ENCODE measurements at regions not wholly inside any gene's neighbourhood (a gene's known extent, or its start where the extent isn't known, plus 50 kb on each side); places are given as distances from the start of the nearest gene placed in this dataset.

DNA sequence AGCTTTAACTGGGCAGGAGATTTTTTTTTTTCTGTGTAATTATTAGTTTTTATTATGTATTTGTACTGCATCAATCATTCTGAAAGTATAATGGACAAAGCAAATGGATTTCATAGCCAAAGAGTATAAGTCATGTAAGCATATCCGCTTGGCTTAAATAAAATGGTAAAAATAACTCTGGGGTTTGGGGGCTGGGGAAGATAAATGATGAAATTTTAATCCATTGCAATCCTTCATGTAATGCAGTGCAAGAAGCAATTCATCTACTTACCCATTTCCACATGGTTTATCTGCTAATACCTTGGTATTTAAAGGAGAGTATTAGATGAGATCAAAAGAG, 781.4 kb downstream of the QKI start:
- DNase-seq, result no peak

DNA sequence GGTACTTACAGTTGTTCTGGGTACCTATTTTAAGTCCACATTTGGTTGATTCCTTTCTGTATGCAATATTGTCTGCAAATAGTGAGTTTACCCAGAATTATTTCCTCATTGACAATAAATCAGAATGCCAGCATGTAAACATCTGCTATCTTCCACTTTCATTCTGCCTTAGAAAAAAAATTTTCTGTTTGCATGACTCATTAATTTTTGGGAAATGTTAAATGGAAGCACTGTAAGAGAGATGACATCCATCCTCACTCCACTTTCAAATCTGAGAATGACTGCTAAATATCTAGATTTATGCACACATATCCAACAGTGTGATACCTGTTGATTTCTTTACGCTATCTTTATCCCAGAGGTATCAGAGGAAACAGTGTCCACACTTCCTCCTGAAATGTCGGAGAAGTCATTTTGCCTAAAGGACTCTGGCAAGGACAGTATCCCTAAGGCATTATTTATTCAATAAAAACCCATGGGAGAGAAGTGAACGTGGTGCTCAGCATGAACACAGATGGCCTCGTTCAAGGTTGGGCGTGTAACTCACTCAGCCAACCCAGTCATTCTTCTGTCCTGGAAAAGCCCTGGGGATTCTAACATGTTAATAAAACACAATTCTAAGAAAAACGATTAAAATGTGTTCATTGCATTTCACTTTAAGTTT, 780.9 kb downstream of the QKI start:
- DNase-seq, result no peak

DNA sequence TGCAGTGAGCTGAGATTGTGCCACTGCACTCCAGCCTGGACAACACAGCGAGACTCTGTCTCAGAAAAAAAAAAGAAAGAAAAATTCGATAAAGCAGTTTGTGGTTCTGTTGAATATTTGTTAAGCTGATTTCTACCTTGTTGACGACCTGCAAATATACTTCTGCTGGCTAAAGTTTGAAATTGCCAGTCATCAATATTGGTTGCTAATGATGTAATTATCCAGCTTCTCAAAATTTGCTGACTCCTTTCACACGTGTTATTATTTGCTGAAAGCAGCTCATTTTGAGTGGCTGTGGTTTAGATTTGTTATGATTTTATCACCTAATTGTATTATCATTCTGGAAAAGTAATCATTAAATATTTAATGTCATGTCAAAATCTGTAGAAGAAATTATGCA, 774.3 kb downstream of the QKI start:
- no peak for DNase-seq

DNA sequence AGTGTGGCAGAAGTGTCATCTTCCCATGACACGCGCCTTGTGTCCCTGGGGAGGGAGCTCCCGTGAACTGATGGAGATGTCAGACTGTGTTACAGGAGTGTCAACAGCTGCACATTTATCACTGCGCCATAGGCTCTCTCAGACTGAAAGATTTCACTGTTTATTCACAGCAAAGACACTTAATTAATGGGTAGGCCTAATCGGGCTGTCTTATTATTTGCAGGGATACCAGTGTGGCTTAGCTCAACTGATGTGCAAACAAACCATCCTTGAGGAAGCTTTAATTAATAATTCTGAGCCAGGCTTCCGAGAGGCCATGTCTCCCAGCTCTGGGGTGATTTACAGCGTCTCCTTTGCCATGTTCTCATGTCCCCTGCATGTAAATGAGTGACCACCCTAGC, 771.0 kb downstream of the QKI start:
- no peak for DNase-seq

DNA sequence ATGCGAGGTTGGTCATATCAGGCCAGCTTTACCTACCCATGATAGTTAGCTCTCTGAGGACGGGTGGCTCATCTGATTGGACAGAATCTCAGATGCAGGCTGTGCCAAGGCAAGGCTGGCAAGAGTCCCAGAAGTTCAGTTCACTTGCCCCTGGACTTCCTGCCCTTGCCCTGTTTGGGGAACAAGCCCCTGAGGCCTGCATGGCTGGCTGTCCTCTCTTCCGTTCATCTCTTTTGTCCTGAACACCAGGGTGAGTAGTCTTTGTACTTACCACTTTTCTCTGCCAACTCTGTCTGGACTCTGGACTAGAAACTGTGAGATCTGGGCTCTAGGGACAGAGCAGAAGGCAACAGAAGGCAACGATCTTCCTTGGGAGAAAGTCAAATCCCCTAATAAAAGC, 769.9 kb downstream of the QKI start:
- DNase-seq, result no peak

DNA sequence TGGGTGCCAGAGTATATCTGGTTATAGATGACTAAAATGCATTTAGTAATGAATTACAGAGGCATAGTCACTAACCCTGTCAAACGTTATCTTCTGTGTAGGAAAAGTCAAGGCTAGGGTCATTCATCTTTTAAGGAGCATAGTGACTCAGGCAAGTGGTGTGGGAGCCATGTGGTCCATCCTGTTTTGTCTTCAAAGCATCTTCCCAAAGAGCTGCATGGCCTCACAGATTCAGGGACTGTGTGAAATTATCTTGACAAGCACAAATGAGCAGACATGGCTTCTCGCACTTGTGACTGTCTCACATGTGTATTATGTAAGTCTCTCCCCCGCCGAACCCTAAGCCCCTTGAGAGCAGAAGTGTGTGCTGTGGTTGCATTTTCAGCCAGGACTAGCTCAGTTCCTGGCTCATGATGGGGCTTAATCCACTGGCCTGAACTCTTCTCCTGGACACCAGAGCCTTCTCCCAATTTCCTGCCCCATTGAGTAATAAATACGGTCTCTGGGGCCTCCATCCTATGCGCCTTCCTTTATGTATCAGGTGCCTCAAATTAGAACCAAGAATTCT, 769.1 kb downstream of the QKI start:
- no peak for DNase-seq

DNA sequence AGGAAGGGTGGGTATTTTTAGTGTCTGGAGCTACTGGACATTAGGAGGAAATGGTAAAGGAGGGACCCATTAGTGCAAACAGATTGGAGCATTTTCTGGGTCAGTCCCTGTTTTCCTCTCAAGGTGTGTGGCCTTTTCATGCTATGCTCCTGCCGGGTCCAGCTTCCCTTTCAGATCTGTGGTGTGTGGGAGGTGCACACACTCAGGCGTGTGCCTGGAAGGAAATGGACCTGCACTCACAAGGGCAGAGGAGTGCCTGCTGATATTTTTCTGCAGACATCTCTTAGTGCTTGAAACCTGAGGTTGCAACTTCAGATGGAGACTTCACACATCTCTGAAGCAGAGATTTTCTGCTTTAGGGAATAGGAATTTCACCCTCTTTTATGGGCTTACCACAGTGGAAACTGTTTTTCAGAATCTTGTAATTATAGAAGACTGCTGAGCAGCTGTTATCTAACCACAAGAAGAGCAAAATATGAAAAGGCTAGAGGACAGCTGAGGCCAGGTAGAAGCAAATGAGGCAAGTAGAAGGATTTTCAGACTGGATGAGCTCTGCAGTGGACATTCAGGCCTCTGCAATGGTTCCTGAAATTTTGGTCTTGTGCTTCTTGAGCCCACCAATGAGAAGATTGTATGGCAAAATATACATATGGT, 764.3 kb downstream of the QKI start:
- DNase-seq, result no peak

DNA sequence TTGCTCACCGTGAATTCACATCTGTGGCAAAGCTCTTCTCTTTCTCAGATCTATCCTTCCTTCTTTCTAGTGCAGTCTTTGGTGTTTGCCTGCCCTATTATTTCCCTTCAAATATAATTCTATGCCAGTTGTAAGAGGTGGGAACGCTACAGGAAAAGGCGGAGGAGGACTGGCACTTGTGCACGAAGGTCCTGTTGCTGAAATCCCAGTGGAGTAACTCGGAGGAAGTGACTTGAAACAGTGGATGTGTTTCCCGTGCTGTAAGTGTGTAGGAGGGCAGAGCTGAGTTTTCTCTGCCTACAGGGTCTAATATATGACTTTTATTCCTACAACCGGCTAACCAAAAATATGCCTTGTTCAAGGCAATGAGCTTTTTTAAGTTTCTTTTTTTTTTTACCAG, 754.8 kb downstream of the QKI start:
- DNase-seq, result no peak

DNA sequence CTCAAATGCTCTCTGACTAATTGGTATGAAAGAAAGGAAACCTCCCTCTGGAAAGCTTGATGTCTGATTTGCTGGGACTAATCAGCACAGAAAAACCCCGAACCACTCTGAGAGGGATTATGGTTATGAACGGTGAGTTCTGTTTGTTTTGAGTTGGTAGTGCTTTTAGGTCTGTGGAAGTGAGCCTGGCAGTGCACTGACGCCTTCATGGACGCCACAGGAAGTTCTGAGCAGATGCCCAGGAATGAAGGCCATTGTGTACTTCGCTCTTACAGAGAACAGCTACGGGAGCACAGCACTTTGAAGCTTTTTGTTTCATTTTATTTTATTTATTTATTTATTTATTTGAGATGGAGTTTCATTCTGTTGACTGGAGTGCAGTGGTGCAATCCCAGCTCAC, 754.1 kb downstream of the QKI start:
- no peak for DNase-seq

DNA sequence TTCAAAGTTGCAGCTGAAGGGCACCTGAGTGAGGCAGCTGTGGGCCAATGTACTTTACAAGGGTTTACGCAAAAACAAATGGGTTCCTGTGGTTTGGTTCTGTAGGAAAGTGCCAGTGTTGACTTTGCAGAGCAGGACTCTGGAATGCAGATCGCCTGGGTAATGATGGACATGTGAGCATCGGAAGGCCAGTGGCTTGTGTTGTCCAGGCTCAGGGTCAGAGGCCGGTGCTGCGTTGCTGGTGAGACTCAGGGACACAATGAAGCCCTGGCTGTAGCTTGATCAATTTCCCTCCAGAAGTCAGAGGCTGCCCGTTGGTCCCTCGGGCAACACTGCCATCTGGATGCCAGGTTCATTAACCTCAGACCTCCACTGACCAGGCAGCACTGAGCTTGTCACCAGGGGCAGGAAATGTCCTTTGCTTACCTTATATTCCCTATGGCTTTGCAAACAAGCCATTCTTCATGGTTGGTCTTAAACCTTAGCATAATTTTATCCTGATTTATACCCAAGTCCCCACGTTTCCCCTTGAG, 753.4 kb downstream of the QKI start:
- DNase-seq, result no peak

DNA sequence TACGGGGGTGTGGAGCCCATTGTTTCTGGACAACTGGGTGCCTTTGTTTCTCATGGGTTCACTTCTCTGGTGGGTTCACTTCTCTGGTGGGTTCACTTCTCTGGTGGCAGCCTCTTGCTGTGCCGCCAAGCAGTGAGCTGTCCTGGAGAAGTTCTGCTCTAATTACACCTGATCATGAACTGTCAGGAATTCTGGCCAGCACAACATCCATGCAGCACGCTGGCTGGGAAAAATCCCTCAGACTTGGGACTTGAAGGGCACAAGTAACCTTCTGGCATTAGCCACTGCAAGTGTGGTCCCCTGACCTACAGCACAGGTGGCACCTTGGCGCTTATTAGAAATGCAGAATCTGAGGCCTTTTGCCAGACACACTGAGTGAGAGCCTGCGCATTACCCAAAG, 752.5 kb downstream of the QKI start:
- no peak for DNase-seq

DNA sequence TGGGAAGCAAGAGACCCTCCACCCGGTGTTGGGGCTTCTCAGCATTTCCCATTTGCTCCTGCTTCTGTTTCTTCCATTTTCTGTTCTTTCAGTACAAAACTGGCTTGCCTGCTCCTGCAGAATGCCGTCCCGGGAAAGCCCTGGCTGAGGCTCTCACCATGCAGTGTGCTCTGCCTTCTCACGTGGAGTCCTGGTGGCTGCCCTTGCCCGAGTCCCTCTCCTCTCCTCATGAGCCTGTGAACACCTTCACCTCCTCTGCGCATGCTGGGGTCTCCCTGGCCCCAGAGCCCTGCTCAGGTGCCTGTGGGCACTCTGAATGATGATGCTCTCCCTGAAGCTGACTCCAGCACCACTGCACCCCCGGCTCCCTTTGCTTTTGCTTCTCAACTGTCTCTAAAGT, 752.0 kb downstream of the QKI start:
- no peak for DNase-seq

DNA sequence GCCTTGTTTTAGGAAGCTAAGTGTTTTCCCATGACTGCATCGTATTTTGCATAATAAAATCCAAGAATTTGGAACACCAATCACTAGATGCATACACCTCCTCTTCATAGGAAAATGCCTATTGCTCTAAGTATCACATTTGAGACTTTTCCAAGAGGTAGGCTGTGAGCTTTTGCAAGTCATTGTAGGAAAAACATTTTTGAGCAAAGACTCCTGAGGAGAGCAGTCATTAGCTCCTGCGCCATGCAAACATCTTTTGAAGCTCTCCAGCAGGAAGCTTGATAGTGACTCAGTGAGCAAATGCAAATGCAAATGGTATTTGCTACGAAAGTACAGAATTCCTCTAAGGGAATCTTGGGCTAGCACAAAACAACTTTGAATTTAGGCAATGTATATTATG, 750.4 kb downstream of the QKI start:
- no peak for DNase-seq

DNA sequence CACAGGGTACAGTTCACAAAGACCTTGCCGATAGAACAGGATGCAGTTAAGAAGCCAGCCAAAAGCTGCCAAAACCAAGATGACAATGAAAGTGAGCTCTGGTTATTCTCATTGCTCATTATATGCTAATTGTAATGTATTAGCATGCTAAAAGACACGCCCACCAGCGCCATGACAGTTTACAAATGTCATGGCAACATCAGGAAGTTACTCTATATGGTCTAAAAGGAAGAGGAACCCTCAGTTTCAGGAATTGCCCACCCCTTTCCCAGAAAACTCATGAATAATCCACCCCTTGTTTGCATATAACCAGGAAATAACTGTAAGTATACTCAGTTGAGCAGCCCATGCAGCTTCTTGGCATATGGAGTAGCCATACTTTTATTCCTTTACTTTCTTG, 748.7 kb downstream of the QKI start:
- DNase-seq, result no peak

DNA sequence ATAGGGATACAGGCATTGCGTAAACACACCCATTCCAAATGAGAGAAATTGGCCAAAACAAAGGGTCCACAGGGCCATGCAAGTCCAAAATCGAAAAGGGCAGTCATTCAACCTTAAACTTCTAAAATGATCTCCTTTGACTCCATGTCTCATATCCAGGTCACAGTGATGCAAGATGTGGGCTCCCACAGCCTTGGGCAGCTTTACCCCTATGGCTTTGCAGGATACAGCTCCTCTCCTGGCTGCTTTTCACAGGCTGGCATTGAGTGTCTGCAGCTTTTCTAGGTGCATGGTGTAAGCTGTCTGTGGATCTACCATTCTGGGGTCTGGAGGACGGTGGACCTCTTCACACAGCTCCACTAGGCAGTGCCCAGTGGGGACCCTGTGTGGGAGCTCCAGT, 744.5 kb downstream of the QKI start:
- no peak for DNase-seq

DNA sequence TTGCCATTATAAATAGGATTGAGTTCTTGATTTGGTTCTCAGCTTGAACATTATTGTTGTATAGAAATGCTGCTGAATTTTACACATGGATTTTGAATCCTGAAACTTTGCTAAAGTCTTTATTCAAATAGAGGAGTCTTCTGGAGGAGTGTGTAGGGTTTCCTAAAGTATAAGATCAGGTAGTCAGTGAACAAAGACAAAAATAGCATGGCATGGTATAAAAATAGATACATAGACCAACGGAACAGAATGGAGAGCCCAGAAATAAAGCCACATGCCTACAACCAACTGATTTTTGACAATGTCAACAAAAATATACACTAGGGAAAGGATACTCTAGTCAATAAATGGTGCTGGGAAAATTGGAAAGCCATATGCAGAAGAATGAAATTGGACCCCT, 740.1 kb downstream of the QKI start:
- DNase-seq, result no peak

DNA sequence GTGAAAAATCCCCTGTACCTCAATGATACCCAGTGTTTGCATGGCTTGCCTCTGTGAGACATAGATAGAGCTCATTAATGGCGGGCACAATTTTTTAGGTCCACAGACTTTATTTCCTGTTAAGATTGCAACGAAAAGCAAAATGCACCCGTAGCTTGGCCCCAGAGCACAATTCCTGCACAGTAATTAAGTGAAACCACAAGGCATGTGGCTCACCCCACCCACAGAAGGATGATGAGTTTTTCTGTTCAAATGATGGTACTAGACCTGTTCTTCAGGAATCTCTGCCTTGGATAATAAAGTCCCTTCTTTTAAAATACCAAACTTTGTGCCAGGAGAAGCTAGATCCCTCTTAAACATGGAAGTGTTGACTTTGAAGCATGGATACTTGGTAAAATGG, 738.1 kb downstream of the QKI start:
- no peak for DNase-seq

DNA sequence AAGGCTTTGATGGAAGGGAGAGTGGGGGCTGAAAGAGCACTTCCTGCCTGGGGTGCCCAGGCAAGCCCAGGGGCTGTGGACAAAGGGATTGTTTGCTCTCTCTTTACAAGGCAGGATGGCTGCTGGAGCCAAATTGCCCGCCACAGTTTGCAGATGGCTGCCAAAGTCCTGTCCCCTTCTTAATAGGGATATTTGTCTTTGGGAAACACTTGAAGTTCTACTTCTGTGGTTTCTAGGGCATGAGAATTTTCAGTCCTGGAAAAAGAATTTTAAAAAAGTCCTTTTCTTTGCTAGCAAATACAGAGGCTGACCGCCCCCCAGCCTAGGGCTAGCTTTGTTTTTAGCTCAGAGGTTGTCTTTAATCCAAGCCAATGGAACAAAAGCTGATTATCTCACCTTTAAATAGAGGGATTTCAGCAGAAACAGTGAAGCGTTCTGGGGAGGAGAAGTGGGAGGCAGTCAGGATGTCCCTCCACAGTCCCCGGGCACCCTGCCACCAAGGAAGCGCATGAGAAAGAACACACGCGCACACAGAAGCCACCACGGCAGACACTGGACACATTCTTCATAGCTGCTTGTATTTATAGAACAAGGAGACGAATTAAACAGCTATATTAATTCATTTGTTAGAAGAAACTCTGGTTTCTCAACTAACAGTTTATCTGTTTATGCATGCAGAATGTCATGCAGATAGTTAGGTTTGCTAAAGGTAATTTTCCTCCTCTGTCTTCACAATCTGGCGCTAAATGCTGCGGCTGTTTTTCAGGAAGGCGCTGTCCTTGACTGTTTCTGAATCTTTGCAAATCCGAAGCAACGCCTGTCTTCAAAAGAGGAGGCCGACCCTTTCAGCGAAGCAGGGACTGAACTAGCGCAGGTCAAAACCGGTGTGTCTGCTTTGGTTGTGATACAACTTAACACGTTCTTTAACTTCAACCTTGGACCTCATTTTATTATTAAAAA, 736.9 kb downstream of the QKI start:
- DNase-seq, result no peak

DNA sequence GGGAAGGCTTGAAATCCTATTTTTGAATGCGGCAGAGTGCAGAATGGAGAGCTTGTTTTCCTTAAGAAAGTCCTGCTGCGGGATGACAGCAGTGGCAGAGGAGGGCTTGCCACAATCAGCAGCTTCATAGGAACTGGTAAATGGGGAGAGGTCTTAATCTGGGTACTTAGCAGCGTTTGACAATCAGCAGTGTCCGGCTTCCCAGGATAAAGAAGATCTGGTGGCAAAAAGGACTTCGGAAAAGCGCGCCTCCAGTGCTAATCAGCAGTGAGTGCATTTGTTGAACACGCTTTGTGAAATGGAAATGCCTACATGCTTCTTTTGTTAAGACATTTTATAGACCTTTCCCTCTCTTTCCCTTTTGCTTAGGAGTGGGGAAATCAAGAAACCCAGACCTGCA, 735.7 kb downstream of the QKI start:
- DNase-seq, result no peak

DNA sequence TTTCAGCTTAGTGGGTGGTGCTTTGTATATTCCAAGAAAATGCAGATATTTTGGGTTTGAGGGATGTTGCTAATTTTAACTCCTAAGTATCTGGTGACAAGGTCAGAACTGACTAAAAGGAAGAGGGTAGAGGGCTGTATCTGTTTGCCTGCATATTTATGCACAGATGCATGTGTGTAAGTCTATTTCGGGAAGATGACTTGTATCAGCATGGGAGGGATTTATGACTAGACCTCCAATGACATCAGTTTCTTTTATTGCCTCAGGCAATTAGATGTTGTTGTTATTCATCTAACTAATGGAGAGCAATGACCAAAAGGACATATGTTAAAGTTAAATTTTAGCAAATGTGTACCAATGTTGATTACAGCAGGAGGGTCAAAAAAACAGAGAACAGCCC, 734.3 kb downstream of the QKI start:
- DNase-seq, result no peak

DNA sequence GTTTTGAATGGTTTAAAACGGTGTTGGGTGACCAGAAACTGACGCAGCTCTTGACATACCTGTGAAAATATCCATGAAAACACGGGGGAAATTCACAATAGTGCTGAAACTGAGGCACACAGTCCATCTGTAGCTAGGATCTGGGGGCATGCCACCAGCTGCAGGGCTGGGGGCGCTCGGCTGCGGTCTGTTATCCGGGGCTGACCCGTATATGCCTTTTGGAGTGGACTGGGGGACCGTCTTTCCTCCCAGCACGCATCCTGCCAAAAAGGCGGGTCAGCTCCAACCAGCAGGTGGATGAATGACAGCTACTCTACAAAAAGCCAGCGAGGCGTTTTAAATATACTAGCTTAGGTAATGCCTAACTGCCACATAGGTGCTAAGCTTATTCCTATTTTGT, 729.8 kb downstream of the QKI start:
- no peak for DNase-seq

DNA sequence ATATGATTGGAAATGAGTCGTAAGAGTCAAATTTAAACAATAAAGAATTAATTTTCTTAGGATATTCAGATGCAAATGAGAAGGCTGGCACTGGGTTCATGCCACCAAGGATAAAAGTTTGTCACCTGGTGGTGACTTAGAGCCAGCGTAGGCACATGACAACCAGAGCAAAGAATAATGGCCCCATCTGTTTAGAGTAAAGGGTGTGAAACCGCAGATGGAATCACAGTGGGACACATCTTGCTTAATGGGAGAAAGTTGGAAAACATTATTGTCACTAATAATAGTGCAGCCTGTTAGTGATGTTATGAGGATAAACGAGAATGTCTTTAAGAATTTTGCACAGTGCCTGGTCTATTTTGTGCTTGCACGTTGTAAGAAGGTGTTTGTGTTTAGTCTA, 727.8 kb downstream of the QKI start:
- no peak for DNase-seq

DNA sequence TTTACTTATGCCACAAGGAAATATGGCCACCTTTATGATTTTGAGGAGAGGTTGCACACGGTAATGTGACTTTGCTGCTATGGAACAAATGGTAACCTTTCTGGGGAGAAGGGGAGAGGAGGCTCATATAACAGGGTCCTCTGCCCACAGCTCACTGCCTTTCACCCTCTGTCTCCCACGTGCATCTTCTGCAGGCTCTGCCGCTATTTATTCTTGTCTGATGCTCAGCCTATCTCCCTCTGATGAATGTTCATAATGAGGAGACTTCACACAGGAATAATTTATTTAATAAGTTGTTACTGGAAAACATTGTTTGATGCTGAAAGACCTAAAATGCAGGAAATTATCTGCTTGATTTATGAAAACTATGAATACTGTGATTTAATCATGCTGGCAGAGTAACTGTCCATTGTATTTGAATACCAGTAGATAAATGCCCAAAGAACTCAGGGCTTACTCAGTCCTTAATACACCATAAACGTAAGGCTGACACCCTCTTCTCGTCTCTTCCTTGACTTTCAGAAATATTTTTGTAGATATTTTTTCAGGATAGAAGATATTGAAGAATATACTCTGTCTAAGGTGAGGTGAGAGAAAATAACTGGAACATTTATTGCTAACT, 721.1 kb downstream of the QKI start:
- DNase-seq, result no peak
